WTC11 (cell line): ENCODE measurements at regions not wholly inside any gene's neighbourhood (a gene's known extent, or its start where the extent isn't known, plus 50 kb on each side); places are given as distances from the start of the nearest gene placed in this dataset.

Source experiments
- ATAC-seq: fragments of 200-7000 bp; cut with Tn5 transposase; 2 replicates; pipeline ENCODE4 v1.10.0; 2021; ENCODE audit warnings: mild to moderate bottlenecking, moderate library complexity
- CTCF ChIA-PET: fragments of 300-600 bp; sonication (Branson Sonifier 250); formaldehyde crosslinking; loops from one replicate; lab custom pipeline; 2021; ENCODE audit warnings: antibody characterized with exemption; lab: Charles Lee
- POLR2A ChIA-PET: fragments of 350-600 bp; sonication (Branson Sonifier 250); formaldehyde crosslinking; loops from one replicate; lab custom pipeline; 2021; ENCODE audit warnings: antibody characterized with exemption; lab: Charles Lee
- DNase-seq: peaks from one replicate; pipeline ENCODE4 v3.0.0; 2021; ENCODE audit warnings: low spot score
- H3K27ac Mint-ChIP-seq: 2 replicates; pipeline ENCODE4 v1.8.0; 2021; ENCODE audit warnings: mixed read lengths
- H3K27me3 Mint-ChIP-seq: 2 replicates; pipeline ENCODE4 v1.8.0; 2021; ENCODE audit warnings: low read depth, mild to moderate bottlenecking, moderate library complexity, mixed read lengths
- H3K36me3 Mint-ChIP-seq: 2 replicates; pipeline ENCODE4 v1.8.0; 2021; ENCODE audit warnings: mixed read lengths
- H3K4me1 Mint-ChIP-seq: 2 replicates; pipeline ENCODE4 v1.8.0; 2022; ENCODE audit warnings: mixed read lengths
- H3K4me3 Mint-ChIP-seq: 2 replicates; pipeline ENCODE4 v1.8.0; 2021; ENCODE audit warnings: mild to moderate bottlenecking, moderate library complexity, mixed read lengths
- H3K9me3 Mint-ChIP-seq: 2 replicates; pipeline ENCODE4 v1.8.0; 2021; ENCODE audit warnings: mixed read lengths
- AFF4 ChIP-seq: sonication (generic); formaldehyde crosslinking; IDR thresholded peaks from 2 replicates; pipeline ENCODE4 v1.8.1; 2023; ENCODE audit warnings: mild to moderate bottlenecking, missing genetic modification reagents, borderline replicate concordance
- ARID4B ChIP-seq: sonication (generic); formaldehyde crosslinking; IDR thresholded peaks from 2 replicates; pipeline ENCODE4 v1.8.0; 2023; ENCODE audit warnings: missing genetic modification reagents, mild to moderate bottlenecking, borderline replicate concordance
- ATF2 ChIP-seq: sonication (generic); formaldehyde crosslinking; IDR thresholded peaks from 2 replicates; pipeline ENCODE4 v1.8.1; 2022; ENCODE audit warnings: low read depth, missing genetic modification reagents, borderline replicate concordance
- CBFB ChIP-seq: sonication (generic); formaldehyde crosslinking; IDR thresholded peaks from 2 replicates; pipeline ENCODE4 v1.8.1; 2022; ENCODE audit warnings: mild to moderate bottlenecking, low read depth, missing genetic modification reagents
- E2F4 ChIP-seq: sonication (generic); formaldehyde crosslinking; IDR thresholded peaks from 2 replicates; pipeline ENCODE4 v1.8.1; 2022; ENCODE audit warnings: low read depth, mild to moderate bottlenecking, moderate library complexity, missing genetic modification reagents, borderline replicate concordance
- FOXP1 ChIP-seq: sonication (generic); formaldehyde crosslinking; IDR thresholded peaks from 2 replicates; pipeline ENCODE4 v1.8.0; 2022; ENCODE audit warnings: missing genetic modification reagents, mild to moderate bottlenecking, moderate library complexity, borderline replicate concordance
- GTF2I ChIP-seq: fragments of 250-450 bp; sonication (Bioruptor Pico); conservative IDR thresholded peaks from 2 replicates; pipeline ENCODE4 v1.4.0; 2021; ENCODE audit warnings: mild to moderate bottlenecking
- MAX ChIP-seq: sonication (generic); formaldehyde crosslinking; IDR thresholded peaks from 2 replicates; pipeline ENCODE4 v1.8.0; 2022; ENCODE audit warnings: mild to moderate bottlenecking, missing genetic modification reagents
- PRDM15 ChIP-seq: sonication (generic); formaldehyde crosslinking; IDR thresholded peaks from 2 replicates; pipeline ENCODE4 v1.8.0; 2022; ENCODE audit warnings: missing genetic modification reagents
- SP1 ChIP-seq: sonication (generic); formaldehyde crosslinking; conservative IDR thresholded peaks from 2 replicates; pipeline ENCODE4 v1.8.1; 2022; ENCODE audit warnings: missing genetic modification reagents
- TEAD4 ChIP-seq: sonication (generic); formaldehyde crosslinking; IDR thresholded peaks from 2 replicates; pipeline ENCODE4 v1.8.0; 2022; ENCODE audit warnings: mild to moderate bottlenecking, missing genetic modification reagents
- ZNF121 ChIP-seq: sonication (generic); formaldehyde crosslinking; IDR thresholded peaks from 2 replicates; pipeline ENCODE4 v1.8.0; 2023; ENCODE audit warnings: missing genetic modification reagents
- ZNF138 ChIP-seq: sonication (generic); formaldehyde crosslinking; conservative IDR thresholded peaks from 2 replicates; pipeline ENCODE4 v1.8.1; 2022; ENCODE audit warnings: mild to moderate bottlenecking, moderate library complexity, missing genetic modification reagents
- ZSCAN18 ChIP-seq: fragments of 250-450 bp; sonication (Bioruptor Pico); IDR thresholded peaks from 2 replicates; pipeline ENCODE4 v2.1.2; 2022; ENCODE audit warnings: mild to moderate bottlenecking, moderate library complexity

GRCh38 chr12:107318556-107318805 lies 225.1 kb upstream of the CRY1 start:
- peak; percentile 2 for ATAC-seq
- POLR2A ChIA-PET = interaction anchor here (0.8 to 0.9 kb wide), 2 partner anchors 84 to 92 kb away, joined by 3 to 4 read pairs; no protein-coding TSS in a partner anchor
- Mint-ChIP-seq H3K27ac (no peak overlapping the region), H3K4me1 (peaks cover 32% of the 10 kb centered on the region), H3K27me3 (peaks cover 82% of the 10 kb centered on the region), H3K36me3 (no peaks in the 10 kb centered on the region), H3K4me3 (peak overlapping the region; percentile 96), H3K9me3 (no peaks in the 10 kb centered on the region)
- no peak for DNase-seq
- CTCF ChIA-PET = interaction anchor here (0.6 to 5.0 kb wide), 16 partner anchors 9 to 1469 kb away, joined by 3 to 37 read pairs (median 4); no protein-coding TSS in a partner anchor
- TF ChIP-seq ZSCAN18 = no peak
- TF ChIP-seq ZNF121 (CRISPR knock-in tag) = no peak
- TF ChIP-seq ATF2 (CRISPR knock-in tag) = no peak
- no peak for TF ChIP-seq PRDM15 (CRISPR knock-in tag)
- TF ChIP-seq CBFB (CRISPR knock-in tag) = no peak
- no peak for TF ChIP-seq ZNF138

- H3K9me3 Mint-ChIP-seq = no peaks in the 10 kb centered on the region
- no peak overlapping the region for H3K27ac Mint-ChIP-seq
- peaks cover 36% of the 10 kb centered on the region for H3K4me1 Mint-ChIP-seq
- peaks cover 81% of the 10 kb centered on the region for H3K27me3 Mint-ChIP-seq
- TF ChIP-seq ARID4B (CRISPR knock-in tag) = peak; percentile 61; the same call in 1 of the 2 replicates
- no peak for TF ChIP-seq AFF4 (CRISPR knock-in tag)
- TF ChIP-seq MAX (CRISPR knock-in tag) = peak; percentile 32; the same call in 1 of the 2 replicates
- TF ChIP-seq ZNF121 (CRISPR knock-in tag) = 0 out of 2 replicates have a peak, but pooled peaks have one; percentile 35
- no peak for TF ChIP-seq E2F4
- TF ChIP-seq GTF2I (CRISPR knock-in tag) = no peak
- no peak for TF ChIP-seq SP1 (CRISPR knock-in tag)
- TF ChIP-seq FOXP1 = no peak
- 0 out of 2 replicates have a peak, but pooled peaks have one; percentile 11 for TF ChIP-seq TEAD4
- CTCF ChIA-PET = interaction anchor here (0.6 to 5.0 kb wide), 16 partner anchors 8 to 1469 kb away, joined by 3 to 37 read pairs (median 4); no protein-coding TSS in a partner anchor
- no peaks in the 10 kb centered on the region for H3K36me3 Mint-ChIP-seq
- peak; percentile 10 for ATAC-seq
- peak overlapping the region; percentile 96 for H3K4me3 Mint-ChIP-seq
- DNase-seq = peak; percentile 50
- POLR2A ChIA-PET = interaction anchor here (0.6 to 0.9 kb wide), 3 partner anchors 83 to 147 kb away, joined by 3 to 4 read pairs (median 4); no protein-coding TSS in a partner anchor
Measured at GRCh38 chr12:107318806-107319532, 225.6 kb upstream of the CRY1 start.
